NCI-H2227 (cell line): ENCODE measurements at regions not wholly inside any gene's neighbourhood (a gene's known extent, or its start where the extent isn't known, plus 50 kb on each side); places are given as distances from the start of the nearest gene placed in this dataset.
A peak's percentile ranks its signal among the peaks of the same experiment; 100 is the strongest.
"Not testable (repeated sequence)": the region's sequence is repeated elsewhere in the genome, so short reads cannot be mapped to it uniquely, and the experiment has no call there.

Source experiments
- DNase-seq: peaks from one replicate; lab custom pipeline; 2025; ENCODE audit not compliant: unreplicated experiment; lab: John Stamatoyannopoulos, UW

DNA sequence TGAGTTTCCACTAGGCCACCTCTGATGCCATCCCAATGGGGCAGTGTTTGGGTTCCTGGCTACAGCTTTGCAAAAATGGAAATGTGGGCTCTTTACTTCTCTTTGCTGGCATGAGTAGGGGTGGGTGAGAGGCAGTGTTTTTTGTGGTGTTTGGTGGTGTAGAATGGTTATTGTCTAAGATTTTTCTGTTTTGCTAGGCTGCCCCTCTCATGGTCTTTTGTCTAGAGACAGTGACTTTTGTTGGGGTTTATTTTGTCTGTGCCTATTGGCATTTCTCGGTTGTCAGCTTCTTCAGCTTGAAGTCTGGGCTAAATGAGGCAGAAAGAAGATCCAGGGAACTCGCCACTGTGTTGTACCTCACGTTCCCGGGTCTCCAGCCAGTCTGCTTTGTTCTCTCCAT is 112.1 kb downstream of the CENPF start:
- DNase-seq = no peak

- DNase-seq = no peak
These were observed 114.4 kb downstream of the CENPF start for GRCh38 chr1:214717351-214717750.

- DNase-seq = no peak
These were observed 115.7 kb downstream of the CENPF start for GRCh38 chr1:214718724-214719123.

DNA sequence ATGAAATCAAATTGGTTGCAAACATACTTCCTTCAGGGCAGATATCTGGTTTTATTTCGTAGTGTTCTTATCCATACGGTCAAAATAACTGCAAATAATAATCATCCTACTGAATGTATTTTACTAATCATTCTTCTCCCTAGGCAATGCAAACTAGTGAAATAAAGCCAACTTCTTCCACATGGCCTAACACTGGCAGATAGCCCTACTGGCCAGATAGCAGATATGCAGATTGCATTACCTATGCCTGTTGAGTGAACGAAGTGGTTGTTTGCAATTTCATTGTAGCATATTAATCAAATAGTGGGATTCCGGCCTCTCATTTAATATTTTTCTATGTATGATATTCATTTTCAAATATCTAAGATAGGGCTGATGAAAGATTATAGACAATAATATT is 116.2 kb downstream of the CENPF start:
- no peak for DNase-seq

GRCh38 chr1:214720561-214720960 is 117.6 kb downstream of the CENPF start:
- no peak for DNase-seq

GRCh38 chr1:214727274-214727673 is 124.3 kb downstream of the CENPF start:
- DNase-seq = peak; percentile 36

GRCh38 chr1:214739621-214740238 is 136.7 kb downstream of the CENPF start:
- no peak for DNase-seq

DNA sequence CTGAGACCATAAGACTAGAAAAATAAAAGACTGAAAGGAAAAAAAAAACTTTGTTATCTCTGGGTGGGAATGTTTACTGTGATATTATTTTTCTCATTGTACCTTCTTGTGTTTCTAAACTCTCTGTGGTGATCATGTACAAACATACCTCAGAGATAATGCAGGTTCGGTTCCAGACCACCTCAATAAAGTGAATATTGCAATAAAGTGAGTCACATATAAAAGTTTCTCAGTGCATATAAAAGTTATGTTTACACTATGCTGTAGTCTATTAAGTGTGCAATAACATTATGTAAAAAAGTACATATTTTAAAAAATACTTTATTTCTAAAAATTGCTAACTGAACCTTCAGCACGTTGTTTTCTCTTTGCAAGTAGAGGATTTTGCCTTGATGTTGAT is 137.5 kb downstream of the CENPF start:
- no peak for DNase-seq

DNA sequence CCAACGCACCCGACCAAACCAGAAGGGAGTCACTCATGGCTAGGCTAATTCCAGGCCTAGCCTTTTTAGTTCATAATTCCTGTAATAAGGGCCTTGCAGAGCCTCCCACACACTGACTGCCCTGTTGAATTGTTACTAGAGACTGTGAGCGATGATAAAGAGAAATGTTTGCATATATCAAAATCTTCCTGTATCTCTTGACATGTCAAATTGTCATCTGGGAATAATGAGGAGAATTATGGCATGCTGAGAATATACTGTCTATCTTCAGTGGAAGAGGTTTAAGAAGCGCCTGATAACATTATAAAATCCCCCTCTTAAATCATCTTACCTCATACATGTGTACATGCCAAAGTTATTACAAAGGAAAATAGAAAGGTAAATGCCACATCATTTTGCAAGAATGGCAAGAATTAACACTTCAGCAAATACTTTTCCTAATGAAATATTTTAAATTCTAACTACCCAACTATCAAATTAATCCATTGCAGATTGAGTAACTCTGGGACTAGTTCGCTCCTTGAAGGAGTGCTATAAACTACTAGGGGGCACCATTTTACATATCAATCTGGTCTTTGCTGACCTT is 144.1 kb downstream of the CENPF start:
- DNase-seq = no peak

DNA sequence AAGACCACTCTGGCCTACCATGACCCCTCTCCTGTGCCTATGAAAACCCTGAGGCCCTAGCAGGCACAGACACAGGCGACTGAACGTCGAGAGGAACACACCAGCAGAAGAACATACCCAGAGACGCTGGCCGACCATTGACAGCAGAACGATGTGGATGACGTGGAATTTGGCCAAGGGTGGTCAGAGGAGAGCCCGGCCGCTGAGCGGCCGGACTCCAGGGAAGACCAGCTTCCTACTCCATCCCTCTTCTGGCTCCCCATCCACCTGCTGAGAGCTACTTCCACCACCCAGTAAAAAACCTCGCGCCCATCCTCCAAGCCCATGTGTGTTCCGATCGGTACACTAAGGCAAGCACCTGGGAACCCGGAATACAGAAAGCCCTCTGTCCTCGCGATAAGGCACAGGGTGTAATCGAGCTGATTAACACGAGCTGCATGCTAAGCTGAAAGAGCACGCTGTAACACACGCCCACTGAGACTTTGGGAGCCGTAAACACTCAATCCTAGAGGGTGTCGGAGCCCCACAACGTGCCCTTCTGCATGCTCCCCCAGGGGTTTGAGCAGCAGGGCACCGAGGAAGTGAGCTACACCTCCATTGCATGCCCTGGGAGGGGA is 150.3 kb downstream of the CENPF start:
- no peak for DNase-seq

- DNase-seq = no peak
These were observed 158.0 kb downstream of the CENPF start for GRCh38 chr1:214761030-214761429.

GRCh38 chr1:214762902-214763301 is 159.9 kb downstream of the CENPF start:
- no peak for DNase-seq

- no peak for DNase-seq
These were observed 161.5 kb downstream of the CENPF start for GRCh38 chr1:214764502-214764901.

- DNase-seq = no peak
These were observed 164.2 kb downstream of the CENPF start for GRCh38 chr1:214767221-214767620.

DNA sequence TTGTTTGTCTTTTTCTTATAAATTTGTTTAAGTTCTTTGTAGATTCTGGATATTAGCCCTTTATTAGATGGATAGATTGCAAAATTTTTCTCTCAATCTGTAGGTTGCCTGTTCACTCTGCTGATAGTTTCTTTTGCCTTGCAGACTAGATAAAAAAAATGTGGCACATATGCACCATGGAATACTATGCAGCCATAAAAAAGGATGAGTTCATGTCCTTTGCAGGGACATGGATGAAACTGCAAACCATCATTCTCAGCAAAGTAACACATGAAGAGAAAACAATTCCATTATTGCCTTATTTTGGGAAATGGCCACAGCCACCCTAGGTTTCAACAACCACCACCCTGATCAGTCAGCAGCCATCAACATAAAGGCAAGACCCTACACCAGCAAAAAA is 166.7 kb downstream of the CENPF start:
- DNase-seq = not testable (repeated sequence)

DNA sequence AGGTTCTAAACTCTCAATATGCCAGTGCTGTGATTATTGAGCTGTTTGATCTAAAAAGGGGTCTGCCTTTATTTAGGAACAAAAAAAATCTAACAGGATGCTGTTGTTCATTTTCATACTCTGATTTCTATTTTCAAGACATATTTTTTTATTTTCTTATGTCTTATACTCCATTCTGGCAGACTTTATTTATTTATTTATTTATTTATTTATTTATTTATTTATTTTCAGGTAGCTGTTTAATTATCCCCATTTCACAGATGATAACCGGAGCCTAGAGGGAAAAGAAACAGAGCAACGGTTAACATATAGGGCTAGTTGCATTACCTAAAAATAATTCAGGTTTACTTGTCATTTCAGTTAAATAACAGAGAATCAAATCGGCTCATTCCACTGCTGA is 174.4 kb downstream of the CENPF start:
- DNase-seq = no peak

DNA sequence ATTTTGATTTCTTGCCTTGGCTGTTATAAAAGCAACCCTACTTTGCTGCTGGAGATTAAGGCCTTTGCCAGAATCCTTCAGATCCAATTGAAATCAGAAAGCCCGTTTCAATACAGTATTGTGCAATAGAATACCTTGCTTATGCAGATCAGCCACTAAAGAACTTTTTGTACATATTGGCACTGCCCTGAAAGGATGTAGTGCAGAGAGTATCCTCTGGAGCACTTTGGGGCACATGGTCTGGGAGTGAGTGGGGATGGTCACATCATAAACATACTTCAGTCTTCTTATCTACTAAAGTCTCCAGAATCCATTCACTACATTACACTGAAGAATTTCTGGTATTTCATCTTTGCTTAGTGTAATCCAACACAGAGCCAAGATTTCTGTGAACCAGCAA is 189.0 kb downstream of the CENPF start:
- DNase-seq = no peak

DNA sequence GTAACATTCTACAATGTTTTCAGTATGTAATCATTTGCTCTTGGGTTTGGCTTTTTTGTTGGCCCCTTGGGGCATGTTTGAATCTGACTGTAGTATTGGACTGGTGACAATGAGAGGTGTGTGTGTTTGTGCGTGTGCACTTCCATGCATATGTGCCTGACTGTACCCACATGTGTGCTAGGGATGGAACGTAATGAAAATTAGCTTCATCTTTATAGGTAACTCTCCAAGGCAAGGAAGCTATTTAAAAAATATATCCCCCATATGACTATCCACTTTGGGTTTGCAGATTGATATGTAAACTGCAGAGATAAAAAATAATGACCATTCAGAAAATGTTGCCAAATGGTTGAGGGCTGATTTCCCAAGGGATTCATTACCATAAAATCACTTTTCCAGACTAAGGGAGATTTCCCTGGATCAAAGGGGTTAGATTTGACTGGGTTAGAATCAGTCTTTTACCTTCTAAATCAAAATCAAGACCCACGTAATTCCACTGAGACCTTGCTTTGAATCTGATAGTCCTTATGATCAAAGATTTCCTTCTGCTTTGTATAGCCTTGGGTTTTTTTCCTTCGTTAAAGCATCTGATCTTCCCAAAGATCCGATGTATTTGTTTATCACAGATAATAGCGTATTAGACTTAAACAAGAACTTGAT is 189.7 kb downstream of the CENPF start:
- no peak for DNase-seq

- DNase-seq = no peak
These were observed 190.7 kb downstream of the CENPF start for GRCh38 chr1:214793708-214794107.

DNA sequence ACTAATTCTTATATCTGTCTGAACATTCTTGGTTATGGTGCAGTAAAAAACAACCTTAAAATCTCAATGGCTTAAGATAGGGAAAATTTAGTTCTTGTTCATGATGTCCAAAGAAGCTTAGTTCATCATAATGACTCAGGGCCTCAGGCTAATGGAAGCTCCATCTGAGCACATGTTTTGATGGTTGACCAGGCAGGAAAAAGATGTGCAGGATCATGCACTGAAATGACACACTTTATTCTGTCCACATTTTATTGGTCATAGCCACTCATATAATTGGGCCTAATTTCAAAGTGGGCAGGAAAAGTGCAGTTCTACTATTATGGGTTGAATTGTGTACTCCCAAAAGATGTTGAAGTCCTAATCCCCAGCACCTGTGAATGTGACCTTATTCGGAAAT is 198.2 kb downstream of the CENPF start:
- DNase-seq = no peak

- DNase-seq = no peak
These were observed 206.0 kb downstream of the CENPF start for GRCh38 chr1:214808845-214809460.

DNA sequence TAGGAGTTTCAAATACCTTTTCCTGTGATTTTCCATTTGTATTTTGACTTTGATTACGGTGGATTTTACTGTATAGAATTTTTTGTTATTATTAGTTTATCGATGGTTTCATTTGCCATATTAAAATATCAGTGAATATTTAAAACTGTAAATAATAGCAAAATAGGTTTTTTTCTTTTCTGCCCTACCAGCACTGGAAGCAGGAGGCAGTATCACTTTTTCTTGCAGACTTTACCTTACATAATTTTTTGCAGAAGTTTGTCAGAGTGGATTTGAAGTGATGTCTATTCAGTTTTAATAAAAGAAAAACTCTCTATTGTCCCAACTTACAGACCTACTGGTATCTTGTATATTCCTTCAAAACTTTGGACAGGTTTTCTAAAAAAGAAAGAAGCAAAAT is 213.6 kb downstream of the CENPF start:
- no peak for DNase-seq
